CD8-positive, alpha-beta memory T cell (primary cell): ENCODE measurements at regions not wholly inside any gene's neighbourhood (a gene's known extent, or its start where the extent isn't known, plus 50 kb on each side); places are given as distances from the start of the nearest gene placed in this dataset.
"Not testable (repeated sequence)": the region's sequence is repeated elsewhere in the genome, so short reads cannot be mapped to it uniquely, and the experiment has no call there.

Experiments
- CTCF ChIA-PET: fragments of 350-600 bp; sonication (Branson Sonifier 250); formaldehyde crosslinking; loops from one replicate; lab custom pipeline; 2021; ENCODE audit warnings: antibody characterized with exemption; lab: Charles Lee
- POLR2A ChIA-PET: fragments of 350-600 bp; sonication (Branson Sonifier 250); formaldehyde crosslinking; loops from one replicate; lab custom pipeline; 2021; ENCODE audit warnings: antibody characterized with exemption; lab: Charles Lee
- DNase-seq, 5 donors: peaks; one replicate each; pipeline versions ENCODE4 v3.0.0 to v3.0.0-alpha.2; 2020 to 2022; ENCODE audit warnings: mixed read lengths in 1 of 5
- H3K27ac ChIP-seq: one replicate; pipeline ENCODE4 v1.7.0; 2013; ENCODE audit warnings: low read depth, mild to moderate bottlenecking, low read length, moderate library complexity
- H3K27me3 ChIP-seq: 2 replicates; pipeline ENCODE4 v1.7.0; 2013; ENCODE audit warnings: low read length, mild to moderate bottlenecking; ENCODE audit not compliant: insufficient read depth, poor library complexity, severe bottlenecking
- H3K36me3 ChIP-seq: 2 replicates; pipeline ENCODE4 v1.7.0; 2013; ENCODE audit warnings: mild to moderate bottlenecking, low read length, moderate library complexity; ENCODE audit not compliant: insufficient read depth
- H3K4me1 ChIP-seq: 2 replicates; pipeline ENCODE4 v1.7.0; 2013; ENCODE audit warnings: mild to moderate bottlenecking, low read length, moderate library complexity; ENCODE audit not compliant: insufficient read depth
- H3K4me3 ChIP-seq: 2 replicates; pipeline ENCODE4 v1.7.0; 2013; ENCODE audit warnings: mild to moderate bottlenecking, low read length
- H3K9me3 ChIP-seq: 2 replicates; pipeline ENCODE4 v1.7.0; 2013; ENCODE audit warnings: mild to moderate bottlenecking, low read length
- H3K27ac Mint-ChIP-seq, 8 donors: one replicate each; pipeline ENCODE4 v1.8.0; 2020 to 2021; ENCODE audit warnings: mixed read lengths in 8 of 8, mild to moderate bottlenecking in 6 of 8, inconsistent platforms in 3 of 8, moderate library complexity in 3 of 8
- H3K27me3 Mint-ChIP-seq, 2 donors: one replicate each; pipeline ENCODE4 v1.8.0; 2020 to 2021; ENCODE audit warnings: mixed read lengths in 2 of 2, mild to moderate bottlenecking in 1 of 2, moderate library complexity in 1 of 2
- H3K36me3 Mint-ChIP-seq, 3 donors: one replicate each; pipeline ENCODE4 v1.8.0; 2020 to 2021; ENCODE audit warnings: mixed read lengths in 3 of 3, inconsistent platforms in 1 of 3, mild to moderate bottlenecking in 1 of 3
- H3K4me1 Mint-ChIP-seq, 3 donors: one replicate each; pipeline ENCODE4 v1.8.0; 2020 to 2021; ENCODE audit warnings: mixed read lengths in 3 of 3, inconsistent platforms in 1 of 3, mild to moderate bottlenecking in 1 of 3
- H3K4me3 Mint-ChIP-seq, 7 donors: one replicate each; pipeline ENCODE4 v1.8.0; 2020 to 2021; ENCODE audit warnings: mixed read lengths in 7 of 7, mild to moderate bottlenecking in 6 of 7, moderate library complexity in 4 of 7, inconsistent platforms in 2 of 7
- H3K9me3 Mint-ChIP-seq, 5 donors: one replicate each; pipeline ENCODE4 v1.8.0; 2020 to 2022; ENCODE audit warnings: mixed read lengths in 5 of 5, mild to moderate bottlenecking in 3 of 5, moderate library complexity in 2 of 5, inconsistent platforms in 1 of 5

DNA sequence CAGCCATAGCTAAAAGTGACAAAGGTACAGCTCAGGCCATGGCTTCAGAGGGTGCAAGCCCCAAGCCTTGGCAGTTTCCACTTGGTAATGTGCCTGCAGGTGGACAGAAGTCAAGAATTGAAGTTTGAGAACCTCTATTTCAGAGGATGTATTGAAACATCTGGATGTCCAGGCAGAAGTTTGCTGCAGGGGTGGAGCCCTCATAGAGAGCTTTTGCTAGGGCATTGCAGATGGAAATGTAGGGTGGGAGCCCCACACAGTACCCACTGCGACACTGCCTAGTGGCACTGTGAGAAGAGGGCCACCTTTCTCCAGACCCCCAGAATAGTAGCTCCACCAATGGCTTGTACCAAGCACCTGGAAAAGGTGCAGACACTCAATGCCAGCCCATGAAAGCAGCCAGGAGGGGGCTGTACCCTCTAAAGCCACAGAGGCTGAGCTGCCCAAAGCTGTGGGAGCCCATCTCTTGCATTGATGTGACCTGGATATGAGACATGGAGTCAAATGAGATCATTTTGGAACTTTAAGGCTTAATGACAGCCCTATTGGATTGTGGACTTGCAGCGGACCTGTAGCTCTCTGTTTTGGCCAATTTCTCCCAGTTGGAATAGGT is 1299.4 kb upstream of the MAP3K7 start:
- no peaks in the 10 kb centered on the region for H3K27me3 ChIP-seq
- Mint-ChIP-seq H3K4me1 (no peaks in the 10 kb centered on the region), H3K27ac (no peak overlapping the region), H3K27me3 (no peaks in the 10 kb centered on the region), H3K36me3 (peaks cover 0 to 2% (median 0%) of the 10 kb centered on the region in 3 donors), H3K9me3 (peaks cover 15 to 26% (median 21%) of the 10 kb centered on the region in 5 donors), H3K4me3 (no peak overlapping the region)
- H3K9me3 ChIP-seq = no peaks in the 10 kb centered on the region
- ChIA-PET CTCF (no interaction called here), POLR2A (no interaction called here)
- no peaks in the 10 kb centered on the region for H3K36me3 ChIP-seq
- H3K4me3 ChIP-seq = no peak overlapping the region
- H3K4me1 ChIP-seq = no peaks in the 10 kb centered on the region
- H3K27ac ChIP-seq = no peak overlapping the region
- DNase-seq = no peak

GRCh38 chr6:91881791-91882190 is 1294.9 kb upstream of the MAP3K7 start:
- H3K4me1 Mint-ChIP-seq, H3K4me1 ChIP-seq, CTCF ChIA-PET, H3K27me3 ChIP-seq, H3K4me3 ChIP-seq, POLR2A ChIA-PET, H3K9me3 ChIP-seq, H3K36me3 ChIP-seq, H3K27me3 Mint-ChIP-seq, DNase-seq, H3K27ac Mint-ChIP-seq, H3K27ac ChIP-seq, H3K4me3 Mint-ChIP-seq, H3K36me3 Mint-ChIP-seq: not testable (repeated sequence)
- peaks cover 15 to 24% (median 17%) of the 10 kb centered on the region in 5 donors for H3K9me3 Mint-ChIP-seq

- DNase-seq = no peak
- H3K4me1 Mint-ChIP-seq = no peaks in the 10 kb centered on the region
- Histone ChIP-seq H3K4me3 (no peak overlapping the region), H3K27ac (no peak overlapping the region), H3K36me3 (no peaks in the 10 kb centered on the region), H3K27me3 (no peaks in the 10 kb centered on the region), H3K4me1 (no peaks in the 10 kb centered on the region), H3K9me3 (no peaks in the 10 kb centered on the region)
- H3K27me3 Mint-ChIP-seq = no peaks in the 10 kb centered on the region
- no peaks in the 10 kb centered on the region for H3K36me3 Mint-ChIP-seq
- H3K27ac Mint-ChIP-seq = no peak overlapping the region
- POLR2A ChIA-PET = no interaction called here
- CTCF ChIA-PET = no interaction called here
- H3K4me3 Mint-ChIP-seq = no peak overlapping the region
- peaks cover 1 to 17% (median 12%) of the 10 kb centered on the region in 5 donors for H3K9me3 Mint-ChIP-seq
Measured at GRCh38 chr6:91879386-91879995, 1292.6 kb upstream of the MAP3K7 start.

DNA sequence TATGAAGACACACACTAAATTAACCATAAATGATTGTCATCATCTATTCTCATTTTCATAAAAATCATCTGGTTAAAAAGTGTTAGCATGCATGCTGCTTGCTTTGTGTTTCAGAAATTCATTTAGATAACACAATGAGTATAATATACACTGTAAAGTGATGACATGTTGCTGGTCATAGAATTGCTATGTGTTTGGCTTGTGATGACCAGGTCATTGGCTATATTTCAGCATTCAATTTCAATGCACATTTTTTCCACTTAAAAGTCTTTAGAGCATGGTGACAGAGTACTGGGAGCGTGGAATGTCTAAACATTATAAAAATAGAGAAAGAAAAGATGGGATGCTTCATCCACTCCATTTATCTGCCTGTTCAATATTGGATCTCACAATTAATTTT is 1291.1 kb upstream of the MAP3K7 start:
- Histone ChIP-seq H3K4me3 (no peak overlapping the region), H3K27ac (no peak overlapping the region), H3K9me3 (no peaks in the 10 kb centered on the region), H3K36me3 (no peaks in the 10 kb centered on the region), H3K27me3 (no peaks in the 10 kb centered on the region), H3K4me1 (no peaks in the 10 kb centered on the region)
- CTCF ChIA-PET = no interaction called here
- no peak for DNase-seq
- Mint-ChIP-seq H3K4me3 (no peak overlapping the region), H3K36me3 (no peaks in the 10 kb centered on the region), H3K27ac (no peak overlapping the region), H3K9me3 (peaks cover 2 to 20% (median 11%) of the 10 kb centered on the region in 5 donors), H3K4me1 (no peaks in the 10 kb centered on the region), H3K27me3 (no peaks in the 10 kb centered on the region)
- POLR2A ChIA-PET = no interaction called here

- H3K36me3 Mint-ChIP-seq = no peaks in the 10 kb centered on the region
- CTCF ChIA-PET = no interaction called here
- no peaks in the 10 kb centered on the region for H3K27me3 Mint-ChIP-seq
Measured at GRCh38 chr6:91874971-91875370, 1288.1 kb upstream of the MAP3K7 start.

DNA sequence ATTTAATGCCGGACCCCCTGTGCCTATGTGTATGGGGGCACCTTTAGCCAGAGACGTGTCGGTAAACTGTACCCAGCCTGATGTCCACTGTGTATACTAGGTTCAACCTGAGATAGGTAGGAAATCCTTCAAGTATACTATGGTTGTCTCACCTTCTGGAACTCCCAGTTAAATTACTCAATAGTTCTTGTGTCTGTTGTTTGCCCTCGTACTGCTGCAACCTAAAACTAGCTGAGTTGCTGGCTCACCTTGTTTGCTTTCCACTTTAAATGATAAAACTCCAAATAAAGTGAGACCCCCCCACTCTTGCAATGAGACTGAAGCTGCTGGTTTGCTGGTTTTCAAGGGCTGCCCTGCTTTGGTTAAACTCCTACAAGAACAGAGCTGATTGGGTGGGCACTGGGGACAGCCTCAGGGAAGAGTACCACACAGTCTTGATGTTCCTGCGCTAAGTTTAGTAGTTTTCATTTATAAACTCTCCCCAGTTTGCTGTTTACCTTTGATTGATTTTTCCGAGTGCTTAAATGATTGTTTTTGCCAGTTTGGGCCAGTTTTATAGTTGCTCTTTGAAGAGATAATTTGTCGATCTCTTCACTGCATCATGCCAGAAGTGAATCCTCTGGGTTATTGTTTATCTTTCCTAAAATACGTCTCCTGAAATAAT is 1281.8 kb upstream of the MAP3K7 start:
- Mint-ChIP-seq H3K4me1 (no peaks in the 10 kb centered on the region), H3K27me3 (no peaks in the 10 kb centered on the region), H3K36me3 (no peaks in the 10 kb centered on the region), H3K4me3 (no peak overlapping the region), H3K27ac (no peak overlapping the region), H3K9me3 (peaks cover 4 to 34% (median 8%) of the 10 kb centered on the region in 5 donors)
- Histone ChIP-seq H3K9me3 (no peaks in the 10 kb centered on the region), H3K4me1 (no peaks in the 10 kb centered on the region), H3K4me3 (no peak overlapping the region), H3K27me3 (no peaks in the 10 kb centered on the region), H3K36me3 (no peaks in the 10 kb centered on the region), H3K27ac (no peak overlapping the region)
- DNase-seq = no peak
- ChIA-PET POLR2A (no interaction called here), CTCF (no interaction called here)

More at GRCh38 chr6:91874971-91875370, 1288.1 kb upstream of the MAP3K7 start:
- Mint-ChIP-seq H3K9me3 (peaks cover 2 to 18% (median 10%) of the 10 kb centered on the region in 5 donors), H3K4me3 (no peak overlapping the region), H3K27ac (no peak overlapping the region), H3K4me1 (no peaks in the 10 kb centered on the region)
- no peaks in the 10 kb centered on the region for H3K4me1 ChIP-seq
- POLR2A ChIA-PET = no interaction called here
- DNase-seq = no peak
- H3K27me3 ChIP-seq = no peaks in the 10 kb centered on the region
- H3K27ac ChIP-seq = no peak overlapping the region
- no peaks in the 10 kb centered on the region for H3K36me3 ChIP-seq
- no peak overlapping the region for H3K4me3 ChIP-seq
- H3K9me3 ChIP-seq = no peaks in the 10 kb centered on the region

GRCh38 chr6:91865889-91866288 is 1279.0 kb upstream of the MAP3K7 start:
- Histone ChIP-seq H3K36me3 (no peaks in the 10 kb centered on the region), H3K27ac (no peak overlapping the region), H3K27me3 (no peaks in the 10 kb centered on the region), H3K4me1 (no peaks in the 10 kb centered on the region), H3K9me3 (no peaks in the 10 kb centered on the region), H3K4me3 (no peak overlapping the region)
- peaks cover 4 to 34% (median 6%) of the 10 kb centered on the region in 5 donors for H3K9me3 Mint-ChIP-seq
- no peaks in the 10 kb centered on the region for H3K36me3 Mint-ChIP-seq
- CTCF ChIA-PET = no interaction called here
- no peak for DNase-seq
- H3K27me3 Mint-ChIP-seq = no peaks in the 10 kb centered on the region
- H3K4me1 Mint-ChIP-seq = no peaks in the 10 kb centered on the region
- POLR2A ChIA-PET = no interaction called here
- H3K27ac Mint-ChIP-seq = no peak overlapping the region
- no peak overlapping the region for H3K4me3 Mint-ChIP-seq

DNA sequence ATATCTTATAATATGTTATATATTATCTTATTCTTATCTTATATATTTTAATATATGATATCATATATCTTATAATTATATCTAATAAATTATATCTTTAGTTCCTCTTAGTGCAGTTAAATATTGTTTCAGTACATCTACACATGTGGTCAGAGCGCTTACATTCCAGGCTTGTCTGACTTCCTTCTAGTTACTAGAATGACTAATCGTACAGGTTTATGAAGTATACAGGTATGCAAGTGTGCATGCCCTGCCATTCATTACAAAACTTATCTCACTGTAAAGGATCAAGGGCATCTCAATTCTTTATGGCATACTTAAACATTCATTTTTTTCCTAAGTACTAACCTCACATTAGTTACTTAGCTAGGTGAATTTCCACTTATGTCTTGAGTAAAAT is 1278.0 kb upstream of the MAP3K7 start:
- CTCF ChIA-PET = no interaction called here
- H3K4me1 ChIP-seq = no peaks in the 10 kb centered on the region

More for the DNA sequence above, 1278.0 kb upstream of the MAP3K7 start:
- Mint-ChIP-seq H3K4me1 (no peaks in the 10 kb centered on the region), H3K9me3 (peaks cover 4 to 34% (median 6%) of the 10 kb centered on the region in 5 donors), H3K36me3 (no peaks in the 10 kb centered on the region), H3K27me3 (no peaks in the 10 kb centered on the region), H3K4me3 (no peak overlapping the region), H3K27ac (no peak overlapping the region)
- DNase-seq = no peak
- Histone ChIP-seq H3K4me3 (no peak overlapping the region), H3K27ac (no peak overlapping the region), H3K9me3 (no peaks in the 10 kb centered on the region), H3K36me3 (no peaks in the 10 kb centered on the region), H3K27me3 (no peaks in the 10 kb centered on the region)
- POLR2A ChIA-PET = no interaction called here
